ENCODE measurements at regions not wholly inside any gene's neighbourhood (a gene's known extent, or its start where the extent isn't known, plus 50 kb on each side); places are given as distances from the start of the nearest gene placed in this dataset.

GRCh38 chr9:87831159-87831558, 51.5 kb upstream of the SPATA31E1 start:
- TF ChIP-seq CTCF (IDR thresholded peaks at IDR 0.05; ENCODE audit: insufficient read depth, low read depth, low read length) (no peak), EZH2 (IDR thresholded peaks at IDR 0.05; ENCODE audit: insufficient read depth, low read length) (no peak)
